ENCODE measurements at regions not wholly inside any gene's neighbourhood (a gene's known extent, or its start where the extent isn't known, plus 50 kb on each side); places are given as distances from the start of the nearest gene placed in this dataset.

DNA sequence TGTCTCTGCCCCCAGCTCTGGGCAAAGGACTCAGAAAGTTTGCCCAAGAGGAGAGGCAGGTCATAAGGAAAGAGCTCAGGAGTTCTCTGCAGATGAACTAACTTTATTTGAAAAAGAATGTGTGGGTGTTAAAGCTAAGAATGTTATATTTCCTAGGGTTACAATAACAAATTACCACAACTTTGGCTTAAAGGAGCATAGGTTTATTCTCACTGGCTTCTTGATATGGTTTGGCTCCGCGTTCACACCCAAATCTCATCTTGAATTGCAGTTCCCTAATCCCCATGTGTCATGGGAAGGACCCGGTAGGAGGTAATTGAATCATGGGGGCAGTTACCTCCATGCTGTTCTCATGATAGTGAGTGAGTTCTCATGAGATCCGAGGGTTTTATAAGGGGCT is 383.7 kb upstream of the CFAP20DC start:
- H3K27ac ChIP-seq (ENCODE audit: poor library complexity, severe bottlenecking), result no peak overlapping the region
- no peaks in the 10 kb centered on the region for H3K9me3 ChIP-seq (ENCODE audit: severe bottlenecking)
- H3K27me3 ChIP-seq (ENCODE audit: insufficient read depth, poor library complexity, severe bottlenecking), result no peaks in the 10 kb centered on the region
- DNase-seq (ENCODE audit: low spot score) (no peak), ATAC-seq (ENCODE audit: low read depth) (no peak)
- H3K36me3 ChIP-seq (ENCODE audit: low read depth), result no peaks in the 10 kb centered on the region
- H3K4me3 ChIP-seq (ENCODE audit: severe bottlenecking), result no peak overlapping the region
- H3K4me1 ChIP-seq (ENCODE audit: insufficient read depth, poor library complexity, severe bottlenecking), result no peaks in the 10 kb centered on the region
- TF ChIP-seq, protein P1, sequence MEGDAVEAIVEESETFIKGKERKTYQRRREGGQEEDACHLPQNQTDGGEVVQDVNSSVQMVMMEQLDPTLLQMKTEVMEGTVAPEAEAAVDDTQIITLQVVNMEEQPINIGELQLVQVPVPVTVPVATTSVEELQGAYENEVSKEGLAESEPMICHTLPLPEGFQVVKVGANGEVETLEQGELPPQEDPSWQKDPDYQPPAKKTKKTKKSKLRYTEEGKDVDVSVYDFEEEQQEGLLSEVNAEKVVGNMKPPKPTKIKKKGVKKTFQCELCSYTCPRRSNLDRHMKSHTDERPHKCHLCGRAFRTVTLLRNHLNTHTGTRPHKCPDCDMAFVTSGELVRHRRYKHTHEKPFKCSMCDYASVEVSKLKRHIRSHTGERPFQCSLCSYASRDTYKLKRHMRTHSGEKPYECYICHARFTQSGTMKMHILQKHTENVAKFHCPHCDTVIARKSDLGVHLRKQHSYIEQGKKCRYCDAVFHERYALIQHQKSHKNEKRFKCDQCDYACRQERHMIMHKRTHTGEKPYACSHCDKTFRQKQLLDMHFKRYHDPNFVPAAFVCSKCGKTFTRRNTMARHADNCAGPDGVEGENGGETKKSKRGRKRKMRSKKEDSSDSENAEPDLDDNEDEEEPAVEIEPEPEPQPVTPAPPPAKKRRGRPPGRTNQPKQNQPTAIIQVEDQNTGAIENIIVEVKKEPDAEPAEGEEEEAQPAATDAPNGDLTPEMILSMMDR (IDR thresholded peaks at IDR 0.05; ENCODE audit: poor library complexity, severe bottlenecking), result no peak

DNA sequence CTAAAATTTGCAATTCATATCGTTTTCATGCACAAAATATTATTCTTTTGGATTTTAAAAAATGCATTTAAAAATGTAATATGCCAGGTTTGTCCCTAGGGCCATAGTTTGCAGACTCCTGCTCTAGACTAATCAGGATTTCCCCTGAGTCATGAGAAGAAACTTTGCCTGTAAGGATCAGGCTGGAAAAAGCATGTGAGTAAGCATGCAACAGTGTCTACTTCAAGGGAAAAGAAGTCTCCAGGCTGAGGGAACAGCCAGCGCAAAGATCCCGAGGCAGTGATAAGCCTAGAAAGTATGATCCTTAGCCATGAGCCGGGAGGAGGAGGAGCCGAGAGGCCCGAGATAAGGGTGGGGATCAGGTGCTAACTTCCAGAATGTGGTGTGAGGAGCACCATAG is 382.8 kb upstream of the CFAP20DC start:
- DNase-seq (ENCODE audit: low spot score) (no peak), ATAC-seq (ENCODE audit: low read depth) (peak; percentile 59; the same call in 1 of the 3 replicates)
- Histone ChIP-seq H3K36me3 (ENCODE audit: low read depth) (no peaks in the 10 kb centered on the region), H3K27me3 (ENCODE audit: insufficient read depth, poor library complexity, severe bottlenecking) (no peaks in the 10 kb centered on the region), H3K4me3 (ENCODE audit: severe bottlenecking) (no peak overlapping the region), H3K4me1 (ENCODE audit: insufficient read depth, poor library complexity, severe bottlenecking) (peaks cover under 1% of the 10 kb centered on the region), H3K27ac (ENCODE audit: poor library complexity, severe bottlenecking) (no peak overlapping the region), H3K9me3 (ENCODE audit: severe bottlenecking) (no peaks in the 10 kb centered on the region)
- TF ChIP-seq, protein P1 (IDR thresholded peaks at IDR 0.05; ENCODE audit: poor library complexity, severe bottlenecking), result no peak

DNA sequence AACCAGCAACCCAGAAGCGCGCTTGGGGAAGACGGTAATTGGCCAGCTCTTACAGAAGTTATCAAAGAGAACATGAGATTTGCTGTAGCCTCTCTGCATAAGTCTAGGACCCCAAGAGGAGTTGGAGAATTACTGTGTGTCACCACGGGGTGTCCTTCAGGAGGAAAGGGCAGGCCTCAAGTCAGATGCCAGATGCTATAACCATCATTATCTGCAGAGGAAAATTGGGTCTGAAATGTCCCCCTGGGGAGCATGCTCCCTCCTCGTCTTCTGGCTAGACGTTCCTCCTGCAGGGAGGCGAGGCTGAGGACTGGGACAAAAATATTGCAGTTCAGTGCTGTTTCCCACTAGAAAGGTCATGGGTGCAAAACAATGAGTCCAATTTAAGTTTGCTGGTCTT is 380.5 kb upstream of the CFAP20DC start:
- no peak overlapping the region for H3K4me3 ChIP-seq (ENCODE audit: severe bottlenecking)
- ATAC-seq (ENCODE audit: low read depth) (no peak), DNase-seq (ENCODE audit: low spot score) (no peak)
- no peak overlapping the region for H3K27ac ChIP-seq (ENCODE audit: poor library complexity, severe bottlenecking)
- TF ChIP-seq, protein P1 (IDR thresholded peaks at IDR 0.05; ENCODE audit: poor library complexity, severe bottlenecking), result no peak
- H3K36me3 ChIP-seq (ENCODE audit: low read depth), result no peaks in the 10 kb centered on the region
- no peaks in the 10 kb centered on the region for H3K27me3 ChIP-seq (ENCODE audit: insufficient read depth, poor library complexity, severe bottlenecking)
- H3K9me3 ChIP-seq (ENCODE audit: severe bottlenecking), result no peaks in the 10 kb centered on the region
- peaks cover 24% of the 10 kb centered on the region for H3K4me1 ChIP-seq (ENCODE audit: insufficient read depth, poor library complexity, severe bottlenecking)

GRCh38 chr3:59429198-59429597 is 379.4 kb upstream of the CFAP20DC start:
- ATAC-seq (ENCODE audit: low read depth), result no peak

More at GRCh38 chr3:59429198-59429597, 379.4 kb upstream of the CFAP20DC start:
- Histone ChIP-seq H3K27ac (ENCODE audit: poor library complexity, severe bottlenecking) (no peak overlapping the region), H3K27me3 (ENCODE audit: insufficient read depth, poor library complexity, severe bottlenecking) (no peaks in the 10 kb centered on the region), H3K4me3 (ENCODE audit: severe bottlenecking) (no peak overlapping the region), H3K36me3 (ENCODE audit: low read depth) (no peaks in the 10 kb centered on the region), H3K4me1 (ENCODE audit: insufficient read depth, poor library complexity, severe bottlenecking) (peaks cover 30% of the 10 kb centered on the region), H3K9me3 (ENCODE audit: severe bottlenecking) (no peaks in the 10 kb centered on the region)
- TF ChIP-seq, protein P1 (IDR thresholded peaks at IDR 0.05; ENCODE audit: poor library complexity, severe bottlenecking), result no peak
- no peak for DNase-seq (ENCODE audit: low spot score)

Data from RWPE2 (cell line).